Karpas-422 (cell line): ENCODE measurements at regions not wholly inside any gene's neighbourhood (a gene's known extent, or its start where the extent isn't known, plus 50 kb on each side); places are given as distances from the start of the nearest gene placed in this dataset.

Experiments used
- DNase-seq: peaks from one replicate; pipeline ENCODE4 v3.0.0-alpha.2; 2015
- H2AFZ ChIP-seq: fragments of 200-600 bp; sonication (generic); 2 replicates; pipeline ENCODE4 v1.6.1; 2014; ENCODE audit warnings: antibody characterized with exemption, low read length, mixed read lengths
- H3K27ac ChIP-seq: fragments of 200-600 bp; sonication (generic); 2 replicates; pipeline ENCODE4 v1.5.1; 2014; ENCODE audit warnings: mild to moderate bottlenecking, low read length, moderate library complexity
- H3K27me3 ChIP-seq: fragments of 200-600 bp; sonication (generic); 2 replicates; pipeline ENCODE4 v1.6.1; 2014; ENCODE audit warnings: low read length, mixed read lengths
- H3K36me3 ChIP-seq: fragments of 200-600 bp; sonication (generic); 2 replicates; pipeline ENCODE4 v1.6.1; 2014; ENCODE audit warnings: low read length, mixed read lengths; ENCODE audit not compliant: insufficient read depth
- H3K4me1 ChIP-seq: fragments of 200-600 bp; sonication (generic); 2 replicates; pipeline ENCODE4 v1.6.1; 2014; ENCODE audit warnings: mild to moderate bottlenecking, low read length, mixed read lengths
- H3K4me2 ChIP-seq: fragments of 200-600 bp; sonication (generic); 2 replicates; pipeline ENCODE4 v1.6.1; 2014; ENCODE audit warnings: low read length, low read depth, mild to moderate bottlenecking; ENCODE audit not compliant: poor library complexity, severe bottlenecking
- H3K4me3 ChIP-seq: fragments of 200-600 bp; sonication (generic); 2 replicates; pipeline ENCODE4 v1.5.1; 2014; ENCODE audit warnings: mild to moderate bottlenecking, antibody characterized with exemption, low read length, mixed read lengths
- H3K79me2 ChIP-seq: fragments of 200-600 bp; sonication (generic); 2 replicates; pipeline ENCODE4 v1.6.1; 2014; ENCODE audit warnings: mild to moderate bottlenecking, low read length, mixed read lengths
- H3K9ac ChIP-seq: fragments of 200-600 bp; sonication (generic); 2 replicates; pipeline ENCODE4 v1.6.0; 2014; ENCODE audit warnings: low read length
- H3K9me2 ChIP-seq: fragments of 200-600 bp; sonication (generic), shearing (Covaris generic); replicated peaks from 2 replicates; pipeline ENCODE4 v1.6.0; 2014; ENCODE audit warnings: mild to moderate bottlenecking, low read length, moderate library complexity; ENCODE audit not compliant: insufficient read depth
- H3K9me3 ChIP-seq: fragments of 300-700, 200-600 bp; sonication (generic); 2 replicates; pipeline ENCODE4 v1.6.1; 2014; ENCODE audit warnings: low read length, mixed read lengths
- H4K20me1 ChIP-seq: fragments of 200-600 bp; sonication (generic); 2 replicates; pipeline ENCODE4 v1.6.1; 2014; ENCODE audit warnings: mild to moderate bottlenecking, antibody characterized with exemption, low read length, low read depth; ENCODE audit not compliant: insufficient read depth

GRCh38 chr4:116598980-116599789, 486.2 kb downstream of the TRAM1L1 start:
- Histone ChIP-seq H3K9ac (no peak overlapping the region), H3K79me2 (no peaks in the 10 kb centered on the region)

DNA sequence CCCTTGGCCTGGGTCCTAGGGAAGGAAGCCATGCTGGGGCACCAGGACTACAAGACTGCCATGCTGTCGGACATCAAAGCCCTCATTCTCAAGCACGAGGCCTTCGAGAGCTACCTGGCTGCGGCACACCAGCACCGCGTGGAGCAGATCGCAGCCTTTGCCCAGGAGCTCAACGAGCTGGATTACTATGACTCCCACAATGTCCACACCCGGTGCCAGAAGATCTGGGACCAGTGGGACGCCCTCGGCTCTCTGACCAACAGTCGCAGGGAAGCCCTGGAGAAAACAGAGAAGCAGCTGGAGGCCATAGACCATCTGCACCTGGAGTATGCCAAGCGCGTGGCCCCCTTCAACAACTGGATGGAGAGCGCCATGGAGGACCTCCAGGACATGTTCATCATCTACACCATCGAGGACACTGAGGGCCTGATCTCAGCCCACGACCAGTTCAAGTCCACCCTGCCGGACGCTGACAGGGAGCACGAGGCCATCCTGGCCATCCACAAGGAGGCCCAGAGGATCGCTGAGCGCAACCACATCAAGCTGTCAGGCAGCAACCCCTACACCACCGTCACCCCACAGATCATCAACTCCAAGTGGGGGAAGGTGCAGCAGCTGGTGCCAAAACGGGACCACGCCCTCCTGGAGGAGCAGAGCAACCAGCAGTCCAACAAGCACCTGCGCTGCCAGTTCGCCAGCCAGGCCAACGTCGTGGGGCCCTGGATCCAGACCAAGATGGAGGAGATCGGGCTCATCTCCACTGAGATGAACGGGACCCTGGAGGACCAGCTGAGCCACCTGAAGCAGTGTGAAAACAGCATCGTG, 487.0 kb downstream of the TRAM1L1 start:
- no peaks in the 10 kb centered on the region for H3K27me3 ChIP-seq
- H3K36me3 ChIP-seq = no peaks in the 10 kb centered on the region
- H4K20me1 ChIP-seq = no peaks in the 10 kb centered on the region
- no peaks in the 10 kb centered on the region; the same call in none of the 2 replicates for H3K9me3 ChIP-seq
- H2AFZ ChIP-seq = no peak overlapping the region
- H3K27ac ChIP-seq = no peak overlapping the region
- H3K9me2 ChIP-seq = no peaks in the 10 kb centered on the region
- H3K4me3 ChIP-seq = no peak overlapping the region
- no peak for DNase-seq
- no peak overlapping the region for H3K4me2 ChIP-seq
- no peaks in the 10 kb centered on the region for H3K79me2 ChIP-seq
- H3K4me1 ChIP-seq = no peaks in the 10 kb centered on the region
- H3K9ac ChIP-seq = no peak overlapping the region

More at GRCh38 chr4:116598980-116599789, 486.2 kb downstream of the TRAM1L1 start:
- Histone ChIP-seq H3K4me3 (no peak overlapping the region), H3K27me3 (no peaks in the 10 kb centered on the region), H3K36me3 (no peaks in the 10 kb centered on the region), H3K9me2 (no peaks in the 10 kb centered on the region), H3K27ac (no peak overlapping the region), H3K9me3 (no peaks in the 10 kb centered on the region; the same call in none of the 2 replicates), H2AFZ (no peak overlapping the region), H4K20me1 (no peaks in the 10 kb centered on the region), H3K4me1 (no peaks in the 10 kb centered on the region), H3K4me2 (no peak overlapping the region)
- DNase-seq = no peak

GRCh38 chr4:116590648-116591047, 494.7 kb downstream of the TRAM1L1 start:
- H3K27ac ChIP-seq = no peak overlapping the region
- H3K4me2 ChIP-seq = no peak overlapping the region
- no peaks in the 10 kb centered on the region for H3K4me1 ChIP-seq
- H4K20me1 ChIP-seq = no peaks in the 10 kb centered on the region
- H3K27me3 ChIP-seq = no peaks in the 10 kb centered on the region
- H3K9me3 ChIP-seq = peaks cover 6% of the 10 kb centered on the region; the same call in 1 of the 2 replicates
- H3K4me3 ChIP-seq = no peak overlapping the region
- H3K9ac ChIP-seq = no peak overlapping the region
- H3K36me3 ChIP-seq = no peaks in the 10 kb centered on the region
- no peak overlapping the region for H2AFZ ChIP-seq
- no peaks in the 10 kb centered on the region for H3K9me2 ChIP-seq
- H3K79me2 ChIP-seq = no peaks in the 10 kb centered on the region
- DNase-seq = no peak

DNA sequence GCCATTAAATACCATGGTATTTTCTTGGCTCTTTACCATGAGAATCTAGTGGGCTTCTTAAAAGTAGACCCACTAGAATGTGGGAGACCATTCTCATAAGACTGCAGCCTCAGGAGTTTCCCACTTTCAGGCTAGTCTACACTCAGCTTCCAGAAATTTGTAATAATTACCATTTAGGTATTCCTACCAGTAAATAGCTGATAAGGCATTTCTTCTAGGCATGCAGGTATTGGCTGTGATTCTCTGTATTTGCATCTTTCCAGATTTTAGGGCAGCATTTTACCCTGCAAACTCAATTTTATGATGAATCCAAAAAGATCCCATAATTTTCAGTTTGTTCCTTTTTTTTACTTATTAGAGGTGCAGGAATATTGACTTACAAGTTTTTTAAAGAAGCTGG, 496.6 kb downstream of the TRAM1L1 start:
- DNase-seq = no peak
- H3K4me1 ChIP-seq = no peaks in the 10 kb centered on the region
- no peak overlapping the region for H3K4me2 ChIP-seq
- no peaks in the 10 kb centered on the region for H3K36me3 ChIP-seq
- H3K27ac ChIP-seq = no peak overlapping the region
- H3K4me3 ChIP-seq = no peak overlapping the region
- no peaks in the 10 kb centered on the region for H3K79me2 ChIP-seq
- H3K9ac ChIP-seq = no peak overlapping the region
- no peaks in the 10 kb centered on the region for H4K20me1 ChIP-seq
- no peaks in the 10 kb centered on the region for H3K27me3 ChIP-seq
- H3K9me3 ChIP-seq = peaks cover 11% of the 10 kb centered on the region
- H3K9me2 ChIP-seq = no peaks in the 10 kb centered on the region
- no peak overlapping the region for H2AFZ ChIP-seq

DNA sequence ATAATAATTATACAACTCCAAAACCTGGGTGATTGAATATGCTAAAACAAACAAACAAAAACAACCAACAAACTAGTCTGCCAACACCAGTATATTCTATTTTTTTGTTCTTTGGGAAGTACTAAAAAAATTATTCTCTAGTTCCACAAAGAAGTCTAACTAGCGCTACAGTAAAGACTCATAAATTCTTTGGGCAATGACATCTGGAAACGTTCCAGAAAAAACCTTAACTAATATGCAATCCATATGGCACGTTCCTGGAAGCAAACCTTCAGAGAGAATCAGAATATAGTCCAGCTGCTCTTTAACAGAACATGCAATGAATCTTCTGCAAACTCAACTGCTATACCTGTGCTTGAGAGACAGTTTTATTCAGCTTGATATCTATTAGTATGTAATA, 500.1 kb downstream of the TRAM1L1 start:
- Histone ChIP-seq H3K9me3 (peaks cover 11% of the 10 kb centered on the region), H3K4me1 (no peaks in the 10 kb centered on the region), H3K36me3 (no peaks in the 10 kb centered on the region), H3K4me2 (no peak overlapping the region), H3K27ac (no peak overlapping the region), H3K27me3 (no peaks in the 10 kb centered on the region), H3K9me2 (no peaks in the 10 kb centered on the region), H3K4me3 (no peak overlapping the region), H3K79me2 (no peaks in the 10 kb centered on the region), H2AFZ (no peak overlapping the region), H4K20me1 (no peaks in the 10 kb centered on the region), H3K9ac (no peak overlapping the region)
- no peak for DNase-seq

GRCh38 chr4:116577321-116577720, 508.1 kb downstream of the TRAM1L1 start:
- Histone ChIP-seq H3K4me1 (no peaks in the 10 kb centered on the region), H2AFZ (no peak overlapping the region), H3K79me2 (no peaks in the 10 kb centered on the region), H3K9me3 (peaks cover 7% of the 10 kb centered on the region), H3K4me3 (no peak overlapping the region), H3K9ac (no peak overlapping the region), H3K36me3 (no peaks in the 10 kb centered on the region), H3K27ac (no peak overlapping the region), H3K27me3 (no peaks in the 10 kb centered on the region), H4K20me1 (no peaks in the 10 kb centered on the region), H3K4me2 (no peak overlapping the region), H3K9me2 (no peaks in the 10 kb centered on the region)
- no peak for DNase-seq

DNA sequence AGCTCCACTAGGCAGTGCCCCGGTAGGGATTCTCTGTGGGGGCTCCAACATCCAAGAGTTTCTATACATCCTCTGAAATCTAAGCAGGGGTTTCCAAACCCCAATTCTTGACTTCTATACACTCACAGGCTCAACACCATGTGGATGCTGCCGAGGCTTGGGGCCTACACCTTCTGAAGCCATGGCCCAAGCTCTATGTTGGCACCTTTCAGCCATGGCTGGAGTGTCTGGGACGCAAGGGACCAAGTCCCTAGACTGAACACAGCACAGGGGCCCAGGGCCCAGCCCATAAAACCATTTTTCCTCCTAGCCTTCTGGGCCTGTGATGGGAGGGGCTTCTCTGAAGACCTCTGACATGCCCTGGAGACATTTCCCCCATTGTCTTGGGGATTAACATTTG, 511.8 kb downstream of the TRAM1L1 start:
- DNase-seq = no peak
- Histone ChIP-seq H3K79me2 (no peaks in the 10 kb centered on the region), H3K9me3 (peaks cover 7% of the 10 kb centered on the region), H3K4me1 (no peaks in the 10 kb centered on the region), H2AFZ (no peak overlapping the region), H3K4me2 (no peak overlapping the region), H3K9me2 (no peaks in the 10 kb centered on the region), H3K4me3 (no peak overlapping the region), H3K36me3 (no peaks in the 10 kb centered on the region), H4K20me1 (no peaks in the 10 kb centered on the region), H3K27me3 (no peaks in the 10 kb centered on the region), H3K27ac (no peak overlapping the region), H3K9ac (no peak overlapping the region)

DNA sequence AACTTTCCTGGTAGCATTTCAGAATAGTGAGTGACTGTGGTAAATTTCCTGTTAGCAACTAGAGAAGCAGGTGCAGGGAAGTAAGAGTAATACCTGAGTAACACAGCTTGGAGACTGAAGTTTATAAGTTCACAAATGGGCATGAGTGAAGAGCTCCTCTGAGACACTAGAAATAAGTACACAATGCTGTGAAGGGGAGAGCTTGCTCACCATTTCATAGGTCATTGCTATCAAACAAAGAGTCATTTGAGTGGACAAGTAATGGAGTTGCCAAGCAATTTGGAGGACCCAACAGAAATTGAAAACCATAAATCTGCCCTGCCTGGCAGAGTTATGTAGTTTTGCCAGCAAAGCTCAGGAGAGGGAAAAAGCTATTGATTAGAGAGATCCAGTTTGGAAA, 523.6 kb downstream of the TRAM1L1 start:
- Histone ChIP-seq H3K36me3 (no peaks in the 10 kb centered on the region), H3K27me3 (no peaks in the 10 kb centered on the region), H3K9me2 (no peaks in the 10 kb centered on the region), H3K27ac (no peak overlapping the region), H2AFZ (no peak overlapping the region), H3K4me3 (no peak overlapping the region), H3K4me1 (no peaks in the 10 kb centered on the region), H3K9me3 (peaks cover 22% of the 10 kb centered on the region), H4K20me1 (no peaks in the 10 kb centered on the region), H3K9ac (no peak overlapping the region), H3K4me2 (no peak overlapping the region), H3K79me2 (no peaks in the 10 kb centered on the region)
- no peak for DNase-seq
